Tibial nerve (tissue), 3 donors: ENCODE measurements at regions not wholly inside any gene's neighbourhood (a gene's known extent, or its start where the extent isn't known, plus 50 kb on each side); places are given as distances from the start of the nearest gene placed in this dataset.

Source experiments
- EP300 ChIP-seq, 2 donors: sonication (generic); formaldehyde crosslinking; IDR thresholded peaks; one replicate each; pipeline ENCODE4 v1.6.1; 2017; ENCODE audit warnings: antibody characterized with exemption in 2 of 2, mild to moderate bottlenecking in 1 of 2
- POLR2A ChIP-seq, 2 donors: fragments of 450-650 bp; IDR thresholded peaks; one replicate each; pipeline ENCODE4 v1.6.1; 2017; ENCODE audit warnings: antibody characterized with exemption in 2 of 2, mild to moderate bottlenecking in 2 of 2, moderate library complexity in 2 of 2

DNA sequence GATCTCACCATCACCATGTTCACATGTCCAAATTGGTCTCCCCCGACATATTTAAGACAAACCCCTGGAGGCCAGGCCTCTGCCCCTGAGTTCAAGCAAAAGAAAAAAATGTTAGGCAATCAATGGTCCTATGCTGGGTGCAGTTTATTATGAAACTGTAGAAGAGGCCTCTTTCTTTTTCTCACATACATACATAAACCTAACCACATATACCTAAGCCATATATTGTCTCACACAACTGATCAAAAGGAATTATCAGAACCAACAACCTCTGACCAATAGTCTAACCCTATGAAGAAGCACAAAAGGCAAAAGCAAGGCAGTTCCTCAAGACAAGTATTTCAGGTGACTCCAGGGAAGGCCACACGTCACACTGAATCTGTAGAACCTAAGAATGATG, 49.9 kb downstream of the ILRUN start:
- TF ChIP-seq POLR2A (IDR thresholded peaks at IDR 0.05) (no peak), EP300 (IDR thresholded peaks at IDR 0.05) (no peak)
